Hepatocyte (in vitro differentiated cells): ENCODE measurements at regions not wholly inside any gene's neighbourhood (a gene's known extent, or its start where the extent isn't known, plus 50 kb on each side); places are given as distances from the start of the nearest gene placed in this dataset.

Experiments
- EZH2 ChIP-seq: fragments of 200-600 bp; sonication (generic); IDR thresholded peaks from 2 replicates; pipeline ENCODE4 v1.6.1; 2016; ENCODE audit warnings: antibody characterized with exemption, mild to moderate bottlenecking, borderline replicate concordance
- EZH2phosphoT487 ChIP-seq: fragments of 200-600 bp; sonication (generic); IDR thresholded peaks from one replicate; pipeline ENCODE4 v1.6.1; 2018; ENCODE audit warnings: antibody characterized with exemption, mild to moderate bottlenecking, low read depth, moderate library complexity; ENCODE audit not compliant: unreplicated experiment, severe bottlenecking
- TF ChIP-seq, protein P1 (sequence below): fragments of 200-600 bp; sonication (generic); IDR thresholded peaks from 2 replicates; pipeline ENCODE4 v1.5.1; 2016; ENCODE audit warnings: antibody characterized with exemption, mild to moderate bottlenecking; ENCODE audit not compliant: poor library complexity

DNA sequence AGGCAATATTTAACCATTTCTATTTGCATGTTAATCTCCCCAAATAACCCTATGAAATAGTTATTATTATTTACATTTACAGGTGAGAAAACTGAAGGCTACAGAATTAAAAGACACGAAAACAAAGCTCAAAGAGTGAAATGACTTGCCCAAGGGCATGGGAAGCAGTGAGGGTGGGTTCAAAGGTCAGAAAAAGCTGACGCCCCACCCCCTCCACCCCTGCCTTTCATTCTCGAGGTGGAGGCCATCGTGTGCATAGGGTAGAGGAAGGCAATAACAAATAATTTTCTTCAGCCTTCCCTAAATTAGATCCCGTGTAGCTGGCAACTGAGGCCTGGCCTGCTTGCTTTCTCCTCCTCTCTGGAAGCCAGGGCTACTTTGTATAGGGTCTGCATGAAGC lies 56.1 kb upstream of the RBFOX2 start:
- TF ChIP-seq, protein P1, sequence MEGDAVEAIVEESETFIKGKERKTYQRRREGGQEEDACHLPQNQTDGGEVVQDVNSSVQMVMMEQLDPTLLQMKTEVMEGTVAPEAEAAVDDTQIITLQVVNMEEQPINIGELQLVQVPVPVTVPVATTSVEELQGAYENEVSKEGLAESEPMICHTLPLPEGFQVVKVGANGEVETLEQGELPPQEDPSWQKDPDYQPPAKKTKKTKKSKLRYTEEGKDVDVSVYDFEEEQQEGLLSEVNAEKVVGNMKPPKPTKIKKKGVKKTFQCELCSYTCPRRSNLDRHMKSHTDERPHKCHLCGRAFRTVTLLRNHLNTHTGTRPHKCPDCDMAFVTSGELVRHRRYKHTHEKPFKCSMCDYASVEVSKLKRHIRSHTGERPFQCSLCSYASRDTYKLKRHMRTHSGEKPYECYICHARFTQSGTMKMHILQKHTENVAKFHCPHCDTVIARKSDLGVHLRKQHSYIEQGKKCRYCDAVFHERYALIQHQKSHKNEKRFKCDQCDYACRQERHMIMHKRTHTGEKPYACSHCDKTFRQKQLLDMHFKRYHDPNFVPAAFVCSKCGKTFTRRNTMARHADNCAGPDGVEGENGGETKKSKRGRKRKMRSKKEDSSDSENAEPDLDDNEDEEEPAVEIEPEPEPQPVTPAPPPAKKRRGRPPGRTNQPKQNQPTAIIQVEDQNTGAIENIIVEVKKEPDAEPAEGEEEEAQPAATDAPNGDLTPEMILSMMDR = no peak
- TF ChIP-seq EZH2phosphoT487 (no peak), EZH2 (no peak)
